HEK293T (cell line): ENCODE measurements at regions not wholly inside any gene's neighbourhood (a gene's known extent, or its start where the extent isn't known, plus 50 kb on each side); places are given as distances from the start of the nearest gene placed in this dataset.

ENCODE experiments used
- ARNT ChIP-seq: fragments of 450-650 bp; IDR thresholded peaks from 2 replicates; pipeline ENCODE4 v1.6.1; 2017; ENCODE audit warnings: mild to moderate bottlenecking
- BHLHE40 ChIP-seq: fragments of 450-650 bp; IDR thresholded peaks from 2 replicates; pipeline ENCODE4 v1.6.1; 2016; ENCODE audit warnings: mild to moderate bottlenecking, moderate library complexity, borderline replicate concordance
- ELF4 ChIP-seq: fragments of 450-650 bp; IDR thresholded peaks from 2 replicates; pipeline ENCODE4 v1.6.1; 2017; ENCODE audit warnings: antibody characterized with exemption
- FOXA1 ChIP-seq: fragments of 450-650 bp; IDR thresholded peaks from 2 replicates; pipeline ENCODE4 v1.6.1; 2016; ENCODE audit warnings: mild to moderate bottlenecking
- FOXK2 ChIP-seq: fragments of 450-650 bp; IDR thresholded peaks from 2 replicates; pipeline ENCODE4 v1.6.1; 2016; ENCODE audit warnings: mild to moderate bottlenecking
- FOXM1 ChIP-seq: fragments of 450-650 bp; IDR thresholded peaks from 2 replicates; pipeline ENCODE4 v1.6.1; 2017; ENCODE audit warnings: mild to moderate bottlenecking, borderline replicate concordance
- HDGF ChIP-seq: fragments of 450-650 bp; IDR thresholded peaks from 2 replicates; pipeline ENCODE4 v1.6.1; 2017; ENCODE audit warnings: antibody characterized with exemption, borderline replicate concordance
- L3MBTL2 ChIP-seq: fragments of 450-650 bp; conservative IDR thresholded peaks from 2 replicates; pipeline ENCODE4 v1.6.1; 2016; ENCODE audit warnings: mild to moderate bottlenecking
- SP1 ChIP-seq: fragments of 450-650 bp; IDR thresholded peaks from 2 replicates; pipeline ENCODE4 v1.6.1; 2017
- SUZ12 ChIP-seq: fragments of 450-650 bp; IDR thresholded peaks from 2 replicates; pipeline ENCODE4 v1.6.1; 2016; ENCODE audit warnings: mild to moderate bottlenecking
- TARDBP ChIP-seq: fragments of 450-650 bp; IDR thresholded peaks from 2 replicates; pipeline ENCODE4 v1.6.1; 2016
- ZNF384 ChIP-seq: fragments of 450-650 bp; IDR thresholded peaks from 2 replicates; pipeline ENCODE4 v1.6.1; 2016

GRCh38 chr16:48814994-48815393 is 205.0 kb upstream of the N4BP1 start:
- TF ChIP-seq BHLHE40 (no peak), FOXM1 (no peak), FOXK2 (no peak), FOXA1 (no peak), SUZ12 (no peak), ELF4 (no peak), SP1 (no peak), HDGF (no peak), ZNF384 (no peak), ARNT (no peak), TARDBP (no peak), L3MBTL2 (no peak)
